HG03432 (cell line): ENCODE measurements at regions not wholly inside any gene's neighbourhood (a gene's known extent, or its start where the extent isn't known, plus 50 kb on each side); places are given as distances from the start of the nearest gene placed in this dataset.

Experiments
- ATAC-seq: cut with Tn5 transposase; IDR thresholded peaks from one replicate; pipeline ENCODE4 v1.9.1; 2021; ENCODE audit warnings: mild to moderate bottlenecking, moderate library complexity; ENCODE audit not compliant: unreplicated experiment

DNA sequence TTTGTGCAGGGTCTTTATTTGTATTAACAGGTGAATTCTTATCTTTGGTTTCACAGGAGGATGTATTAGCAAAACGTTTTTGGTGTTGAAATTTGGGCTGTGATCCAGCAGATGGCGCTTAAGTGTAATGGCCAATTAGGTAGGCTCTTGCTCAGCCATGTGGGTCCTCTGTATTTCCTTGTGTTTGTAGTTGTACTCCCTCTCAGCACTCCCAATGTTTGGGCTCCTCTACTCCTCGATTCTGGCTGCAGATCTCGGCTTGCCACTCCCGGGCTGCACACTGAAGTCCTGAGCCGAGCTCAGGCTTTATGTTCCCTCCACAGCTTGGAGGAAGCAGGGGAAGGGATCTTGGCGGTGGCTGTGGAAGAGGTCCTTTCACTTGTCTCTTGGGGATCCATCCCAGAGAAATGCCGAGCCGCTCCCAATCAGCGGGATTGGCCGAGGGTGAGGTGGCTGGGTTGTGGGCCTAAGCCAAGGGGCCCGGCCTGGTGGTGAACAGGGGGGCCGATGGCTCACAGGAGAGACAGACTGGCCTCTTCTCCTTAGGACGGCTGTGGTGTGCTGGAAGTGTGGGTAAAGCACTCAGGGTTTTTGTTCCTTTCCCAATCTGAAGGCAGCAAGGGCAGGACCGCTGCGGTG, 133.7 kb downstream of the AEBP2 start:
- ATAC-seq, result peak; percentile 85

GRCh38 chr12:19573866-19574265, 134.6 kb downstream of the AEBP2 start:
- no peak for ATAC-seq

- ATAC-seq, result no peak
These were observed 135.3 kb downstream of the AEBP2 start for GRCh38 chr12:19574601-19575000.

DNA sequence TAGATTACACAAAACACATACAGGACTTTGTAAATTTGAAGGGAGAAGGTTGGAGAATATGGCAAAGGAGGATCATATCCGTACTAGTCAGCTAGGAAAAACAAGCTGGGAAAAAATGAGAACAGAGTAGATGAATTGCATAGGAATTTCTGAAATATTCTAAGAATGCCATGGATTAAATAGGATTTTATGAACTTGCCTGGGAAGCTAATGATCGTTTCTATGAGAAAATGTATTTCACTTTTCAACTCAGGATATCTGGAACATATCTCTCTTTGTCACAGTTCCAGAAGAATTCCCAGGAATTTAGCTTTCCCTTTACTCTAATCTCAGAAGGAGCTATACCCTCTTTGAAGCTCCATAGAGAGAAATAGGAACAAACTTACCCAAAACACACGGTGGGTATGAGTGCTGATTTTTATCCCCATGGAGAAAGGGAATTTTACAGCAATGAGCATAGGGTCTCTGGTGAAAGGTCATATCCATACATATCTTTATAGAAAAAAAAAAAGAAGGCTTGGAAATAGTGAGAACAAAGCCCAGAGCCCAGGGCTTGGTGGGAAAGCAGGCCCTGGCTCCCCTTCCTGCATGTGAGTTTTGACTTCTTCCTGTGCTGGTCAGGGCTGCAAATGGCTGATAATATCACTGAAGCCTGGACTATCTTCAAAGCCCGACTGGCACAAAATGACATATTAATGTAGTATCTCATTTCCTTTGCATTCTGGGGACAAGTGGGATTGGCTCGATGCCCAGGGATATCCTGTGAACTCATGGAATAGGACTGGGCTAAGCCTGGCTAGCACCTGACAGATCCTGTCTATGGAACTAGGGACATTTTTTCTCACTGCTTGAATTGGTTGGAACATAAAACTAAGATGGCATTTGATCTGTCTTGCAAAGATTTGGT, 136.3 kb downstream of the AEBP2 start:
- ATAC-seq, result no peak

GRCh38 chr12:19576506-19577280, 137.4 kb downstream of the AEBP2 start:
- ATAC-seq, result no peak

DNA sequence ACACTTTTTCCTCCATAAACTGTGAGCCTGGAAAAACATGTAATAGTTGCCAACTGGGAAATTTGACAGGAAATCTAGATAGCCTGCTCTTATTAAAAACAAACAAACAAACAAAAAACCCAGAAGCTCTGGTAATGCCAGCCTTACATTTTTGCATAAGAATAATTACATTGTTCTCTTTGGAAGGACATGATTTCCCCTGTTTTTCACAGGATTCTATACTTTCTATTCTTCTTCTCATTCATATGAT, 137.9 kb downstream of the AEBP2 start:
- ATAC-seq, result no peak

- no peak for ATAC-seq
These were observed 145.4 kb downstream of the AEBP2 start for GRCh38 chr12:19584732-19585131.

DNA sequence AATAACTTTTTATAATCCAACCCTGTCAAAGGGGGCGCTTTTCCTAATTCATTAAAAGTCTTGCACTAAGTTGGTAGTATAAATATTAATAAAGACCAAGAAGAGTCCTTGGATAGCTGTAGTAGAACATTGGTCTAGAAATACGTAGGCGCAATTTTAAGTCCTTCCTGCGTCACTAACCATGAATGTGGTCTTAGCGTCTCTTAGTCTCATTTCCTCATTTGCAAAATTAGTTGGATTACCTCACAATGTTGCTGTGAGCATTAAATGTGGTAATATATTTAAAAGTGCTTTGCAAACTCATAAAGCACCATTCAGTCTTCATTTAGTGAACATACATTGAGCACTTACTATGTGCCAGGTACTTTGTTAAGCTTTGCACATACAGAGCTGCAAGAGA, 149.7 kb downstream of the AEBP2 start:
- no peak for ATAC-seq

DNA sequence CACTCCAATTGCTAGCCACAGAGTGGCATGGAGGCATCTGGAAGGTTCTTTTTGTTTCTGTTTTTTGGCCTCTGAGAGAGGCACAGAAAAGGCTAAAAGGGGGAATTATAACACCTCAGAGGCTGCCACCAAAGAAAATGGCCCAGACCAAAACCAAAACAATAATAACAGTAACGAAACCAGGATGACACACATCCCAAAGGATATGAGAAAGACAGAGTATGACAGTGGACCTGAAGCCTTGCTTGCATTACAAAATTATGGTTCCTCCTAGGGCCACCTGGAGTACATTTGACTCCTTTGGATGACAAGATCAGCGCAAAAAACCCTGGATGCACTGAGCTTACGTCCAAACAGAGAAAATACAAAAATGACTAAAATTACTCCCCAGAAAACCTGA, 152.7 kb downstream of the AEBP2 start:
- no peak for ATAC-seq

GRCh38 chr12:19596434-19597166, 157.3 kb downstream of the AEBP2 start:
- ATAC-seq, result no peak

DNA sequence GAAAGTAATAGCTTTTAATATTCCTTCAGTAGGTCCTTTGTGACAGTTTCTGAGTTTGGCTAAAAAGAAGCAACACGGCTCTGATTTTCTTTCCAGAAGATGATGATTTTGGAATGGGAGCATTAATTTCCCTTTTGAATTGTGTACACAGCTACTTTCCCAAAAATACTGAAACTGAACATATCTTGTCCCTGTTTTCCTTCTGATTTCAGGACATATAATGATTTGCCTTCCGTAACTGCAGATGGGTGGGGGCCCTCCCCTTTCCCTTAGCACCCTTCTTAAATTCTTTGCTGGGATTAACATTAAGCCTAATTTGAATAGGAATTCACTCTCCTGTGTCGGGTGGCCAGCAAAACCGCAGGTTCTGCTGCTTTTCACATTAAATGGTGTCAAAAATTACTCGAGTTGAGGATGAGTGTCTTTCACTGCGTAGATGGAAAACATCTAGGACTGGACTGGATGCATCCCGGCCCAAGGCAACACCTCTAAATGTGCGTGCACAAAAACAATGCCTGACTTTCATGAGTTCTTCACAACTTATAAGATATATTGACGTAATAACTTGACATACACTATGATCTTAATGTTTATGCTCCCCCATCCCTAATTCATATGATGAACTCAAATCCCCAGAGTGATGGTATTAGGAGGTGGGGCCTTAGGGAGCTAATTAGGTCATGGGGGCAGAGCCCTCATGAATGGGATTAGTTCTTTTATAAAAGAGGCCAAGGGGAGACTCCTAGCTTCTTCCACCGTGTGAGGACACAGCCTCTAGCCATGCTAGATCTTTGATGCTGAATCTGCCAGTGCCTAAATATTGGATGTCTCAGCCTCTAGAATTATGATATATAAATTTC, 158.1 kb downstream of the AEBP2 start:
- ATAC-seq, result no peak

DNA sequence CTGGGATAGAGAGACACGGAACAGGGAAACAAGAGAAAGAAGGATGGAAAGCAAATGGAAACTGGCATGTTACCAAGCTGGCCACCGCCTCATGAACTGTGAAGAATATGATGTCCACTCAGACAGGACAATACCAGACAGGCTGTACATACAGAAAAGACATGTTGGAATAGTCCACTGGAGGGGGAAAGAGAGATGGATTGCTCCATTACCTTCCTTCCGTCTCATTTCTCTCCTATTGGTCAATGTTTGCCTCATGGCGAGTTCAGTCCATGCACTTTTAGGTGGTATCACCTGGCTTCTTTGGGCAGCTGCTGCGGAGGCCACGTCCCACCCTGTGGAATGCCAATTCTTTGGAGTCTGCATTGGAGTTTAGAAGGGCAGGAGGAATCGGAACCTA, 166.4 kb downstream of the AEBP2 start:
- no peak for ATAC-seq

GRCh38 chr12:19608039-19608438, 168.7 kb downstream of the AEBP2 start:
- no peak for ATAC-seq

DNA sequence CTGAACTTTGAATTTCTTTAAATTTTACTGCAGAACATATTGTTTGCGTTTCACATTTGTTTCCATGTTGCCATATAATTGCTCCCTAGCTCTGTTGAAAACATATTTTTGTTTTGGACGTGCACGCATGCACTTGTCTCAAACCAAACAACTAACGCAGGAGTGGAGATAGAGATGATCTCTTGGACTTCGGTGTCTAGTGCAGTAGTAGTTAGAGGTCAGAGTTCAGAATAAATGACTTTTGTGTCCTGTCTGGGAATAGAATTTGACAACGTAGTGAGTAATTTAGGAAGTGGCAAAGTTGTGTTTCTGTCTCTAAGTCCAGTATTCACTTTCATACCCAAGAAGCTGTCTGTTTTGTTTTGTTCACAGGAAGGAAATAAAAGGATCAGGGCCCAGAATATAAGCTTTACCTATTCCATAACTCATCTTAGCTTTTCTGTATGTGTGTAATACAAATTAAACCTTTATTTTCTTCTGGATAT, 173.8 kb downstream of the AEBP2 start:
- ATAC-seq, result no peak

- ATAC-seq, result no peak
These were observed 175.5 kb downstream of the AEBP2 start for GRCh38 chr12:19614601-19615383.

- no peak for ATAC-seq
These were observed 176.1 kb downstream of the AEBP2 start for GRCh38 chr12:19615384-19615725.

GRCh38 chr12:19616781-19617180, 177.5 kb downstream of the AEBP2 start:
- no peak for ATAC-seq

DNA sequence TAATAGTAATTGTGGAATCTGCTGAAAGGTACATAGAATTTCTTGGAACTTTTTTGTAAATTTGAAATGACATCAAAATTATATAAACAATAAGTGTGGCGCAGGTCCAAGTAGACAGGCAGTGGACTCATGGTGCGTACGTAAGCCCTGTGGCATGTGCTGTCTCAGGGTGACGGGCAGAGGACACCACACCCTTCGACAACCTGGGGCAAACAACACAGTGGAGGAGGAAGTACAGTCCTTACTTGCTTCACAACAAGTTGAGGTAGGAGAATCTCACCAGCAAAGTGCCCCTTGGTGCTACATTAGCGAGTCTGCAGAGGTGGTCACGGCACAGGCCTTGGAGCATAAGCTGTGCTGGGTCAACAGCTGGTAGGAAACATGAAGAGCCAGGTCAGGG, 180.9 kb downstream of the AEBP2 start:
- no peak for ATAC-seq

DNA sequence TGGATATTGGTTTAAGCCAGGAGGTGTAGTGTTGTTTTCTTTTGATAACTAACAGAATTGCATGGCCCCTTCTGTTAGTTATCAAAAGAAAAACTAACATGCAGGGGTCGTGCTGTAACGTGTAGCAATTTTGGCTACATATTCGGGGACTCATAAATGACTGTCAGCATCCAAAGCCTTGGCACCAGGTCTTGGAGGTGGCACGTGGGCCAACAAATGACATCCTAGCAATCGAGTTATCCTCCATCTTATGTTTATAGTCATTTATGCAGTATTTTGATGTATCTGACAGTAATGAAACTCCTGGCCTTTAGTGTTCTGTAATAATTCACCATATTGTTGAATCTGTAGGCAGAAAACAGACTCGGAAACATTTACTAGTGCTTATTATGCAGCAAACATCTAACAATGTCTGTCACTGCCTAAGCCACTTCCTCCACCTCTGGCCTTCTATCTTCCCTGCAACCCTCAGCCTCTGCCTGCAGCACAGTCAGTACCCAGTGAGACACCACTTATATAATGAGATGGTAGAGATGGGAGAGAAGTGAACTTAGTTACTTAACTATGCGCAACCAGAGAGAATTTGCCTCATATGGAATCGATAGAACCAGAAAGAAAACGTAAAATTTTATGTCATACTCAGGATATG, 184.6 kb downstream of the AEBP2 start:
- ATAC-seq, result no peak
